Mammary epithelial cell (primary cell): ENCODE measurements at regions not wholly inside any gene's neighbourhood (a gene's known extent, or its start where the extent isn't known, plus 50 kb on each side); places are given as distances from the start of the nearest gene placed in this dataset.

Experiments
- EZH2 ChIP-seq: IDR thresholded peaks from 2 replicates; pipeline ENCODE4 v1.6.1; 2012; ENCODE audit warnings: low read length, inconsistent platforms, borderline replicate concordance
- TF ChIP-seq, protein P1 (sequence below), 2 donors: IDR thresholded peaks in 1 of 2; conservative IDR thresholded peaks in 1 of 2; 2 replicates each; pipeline ENCODE4 v1.5.1; 2011 to 2012; ENCODE audit warnings: inconsistent platforms in 2 of 2, low read length in 2 of 2, mild to moderate bottlenecking in 2 of 2, control low read depth in 1 of 2, low read depth in 1 of 2; ENCODE audit not compliant: insufficient read depth in 1 of 2; ENCODE audit errors: extremely low read depth in 1 of 2

DNA sequence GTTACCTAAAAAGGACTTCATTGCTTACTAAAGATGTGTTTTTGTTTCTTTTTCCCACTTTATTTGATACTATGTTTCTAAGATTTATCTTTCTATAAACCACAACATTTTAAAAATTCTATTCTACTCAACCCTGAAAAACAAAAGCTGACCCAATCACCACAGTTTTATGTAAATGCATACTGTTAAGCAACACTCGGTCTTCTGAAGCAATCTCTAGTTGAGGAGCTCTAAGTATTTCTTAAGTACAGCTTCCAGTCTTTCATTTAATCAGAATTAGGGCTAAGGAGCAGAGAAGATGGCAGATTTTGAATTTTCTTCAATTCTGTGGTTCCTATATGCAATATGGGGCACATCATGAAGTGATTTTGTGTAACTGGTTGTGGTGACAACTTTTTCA is 72.2 kb upstream of the SLC4A10 start:
- TF ChIP-seq, protein P1, sequence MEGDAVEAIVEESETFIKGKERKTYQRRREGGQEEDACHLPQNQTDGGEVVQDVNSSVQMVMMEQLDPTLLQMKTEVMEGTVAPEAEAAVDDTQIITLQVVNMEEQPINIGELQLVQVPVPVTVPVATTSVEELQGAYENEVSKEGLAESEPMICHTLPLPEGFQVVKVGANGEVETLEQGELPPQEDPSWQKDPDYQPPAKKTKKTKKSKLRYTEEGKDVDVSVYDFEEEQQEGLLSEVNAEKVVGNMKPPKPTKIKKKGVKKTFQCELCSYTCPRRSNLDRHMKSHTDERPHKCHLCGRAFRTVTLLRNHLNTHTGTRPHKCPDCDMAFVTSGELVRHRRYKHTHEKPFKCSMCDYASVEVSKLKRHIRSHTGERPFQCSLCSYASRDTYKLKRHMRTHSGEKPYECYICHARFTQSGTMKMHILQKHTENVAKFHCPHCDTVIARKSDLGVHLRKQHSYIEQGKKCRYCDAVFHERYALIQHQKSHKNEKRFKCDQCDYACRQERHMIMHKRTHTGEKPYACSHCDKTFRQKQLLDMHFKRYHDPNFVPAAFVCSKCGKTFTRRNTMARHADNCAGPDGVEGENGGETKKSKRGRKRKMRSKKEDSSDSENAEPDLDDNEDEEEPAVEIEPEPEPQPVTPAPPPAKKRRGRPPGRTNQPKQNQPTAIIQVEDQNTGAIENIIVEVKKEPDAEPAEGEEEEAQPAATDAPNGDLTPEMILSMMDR (conservative IDR thresholded peaks at IDR 0.05 in 1 of 2, IDR thresholded peaks at IDR 0.05 in 1 of 2; ENCODE audit: extremely low read depth in 1 of 2, insufficient read depth in 1 of 2, low read depth in 1 of 2, low read length in 2 of 2) = no peak
- no peak for TF ChIP-seq EZH2
